SK-N-SH treated with all-trans-retinoic acid at 6 μM for 48 hours (cell line): ENCODE measurements at regions not wholly inside any gene's neighbourhood (a gene's known extent, or its start where the extent isn't known, plus 50 kb on each side); places are given as distances from the start of the nearest gene placed in this dataset.

Source experiments
- GLIS3 ChIP-seq: fragments of 250-450 bp; sonication (Bioruptor Pico); IDR thresholded peaks from 2 replicates; pipeline ENCODE4 v1.5.0; 2020; ENCODE audit warnings: mild to moderate bottlenecking, moderate library complexity
- ZC3H10 ChIP-seq: fragments of 250-450 bp; sonication (Bioruptor Pico); IDR thresholded peaks from 2 replicates; pipeline ENCODE4 v1.5.1; 2021; ENCODE audit warnings: mild to moderate bottlenecking, moderate library complexity
- ZFP3 ChIP-seq: fragments of 250-450 bp; sonication (Bioruptor Pico); IDR thresholded peaks from 2 replicates; pipeline ENCODE4 v1.5.0; 2020; ENCODE audit warnings: mild to moderate bottlenecking, moderate library complexity
- TF ChIP-seq, protein P1 (sequence below): fragments of 250-450 bp; sonication (Bioruptor Pico); IDR thresholded peaks from 2 replicates; pipeline ENCODE4 v1.8.0; 2020; ENCODE audit warnings: mild to moderate bottlenecking, moderate library complexity, borderline replicate concordance
- TF ChIP-seq, protein P2 (sequence below): fragments of 250-450 bp; sonication (Bioruptor Pico); IDR thresholded peaks from 2 replicates; pipeline ENCODE4 v1.5.0; 2020; ENCODE audit warnings: mild to moderate bottlenecking, moderate library complexity

GRCh38 chr4:14260591-14260990 is 633.1 kb upstream of the BOD1L1 start:
- TF ChIP-seq, protein P1, sequence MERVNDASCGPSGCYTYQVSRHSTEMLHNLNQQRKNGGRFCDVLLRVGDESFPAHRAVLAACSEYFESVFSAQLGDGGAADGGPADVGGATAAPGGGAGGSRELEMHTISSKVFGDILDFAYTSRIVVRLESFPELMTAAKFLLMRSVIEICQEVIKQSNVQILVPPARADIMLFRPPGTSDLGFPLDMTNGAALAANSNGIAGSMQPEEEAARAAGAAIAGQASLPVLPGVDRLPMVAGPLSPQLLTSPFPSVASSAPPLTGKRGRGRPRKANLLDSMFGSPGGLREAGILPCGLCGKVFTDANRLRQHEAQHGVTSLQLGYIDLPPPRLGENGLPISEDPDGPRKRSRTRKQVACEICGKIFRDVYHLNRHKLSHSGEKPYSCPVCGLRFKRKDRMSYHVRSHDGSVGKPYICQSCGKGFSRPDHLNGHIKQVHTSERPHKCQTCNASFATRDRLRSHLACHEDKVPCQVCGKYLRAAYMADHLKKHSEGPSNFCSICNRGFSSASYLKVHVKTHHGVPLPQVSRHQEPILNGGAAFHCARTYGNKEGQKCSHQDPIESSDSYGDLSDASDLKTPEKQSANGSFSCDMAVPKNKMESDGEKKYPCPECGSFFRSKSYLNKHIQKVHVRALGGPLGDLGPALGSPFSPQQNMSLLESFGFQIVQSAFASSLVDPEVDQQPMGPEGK (CRISPR knock-in tag): no peak
- TF ChIP-seq GLIS3 (CRISPR knock-in tag) (no peak), ZFP3 (CRISPR knock-in tag) (no peak), ZC3H10 (CRISPR knock-in tag) (no peak)
- TF ChIP-seq, protein P2, sequence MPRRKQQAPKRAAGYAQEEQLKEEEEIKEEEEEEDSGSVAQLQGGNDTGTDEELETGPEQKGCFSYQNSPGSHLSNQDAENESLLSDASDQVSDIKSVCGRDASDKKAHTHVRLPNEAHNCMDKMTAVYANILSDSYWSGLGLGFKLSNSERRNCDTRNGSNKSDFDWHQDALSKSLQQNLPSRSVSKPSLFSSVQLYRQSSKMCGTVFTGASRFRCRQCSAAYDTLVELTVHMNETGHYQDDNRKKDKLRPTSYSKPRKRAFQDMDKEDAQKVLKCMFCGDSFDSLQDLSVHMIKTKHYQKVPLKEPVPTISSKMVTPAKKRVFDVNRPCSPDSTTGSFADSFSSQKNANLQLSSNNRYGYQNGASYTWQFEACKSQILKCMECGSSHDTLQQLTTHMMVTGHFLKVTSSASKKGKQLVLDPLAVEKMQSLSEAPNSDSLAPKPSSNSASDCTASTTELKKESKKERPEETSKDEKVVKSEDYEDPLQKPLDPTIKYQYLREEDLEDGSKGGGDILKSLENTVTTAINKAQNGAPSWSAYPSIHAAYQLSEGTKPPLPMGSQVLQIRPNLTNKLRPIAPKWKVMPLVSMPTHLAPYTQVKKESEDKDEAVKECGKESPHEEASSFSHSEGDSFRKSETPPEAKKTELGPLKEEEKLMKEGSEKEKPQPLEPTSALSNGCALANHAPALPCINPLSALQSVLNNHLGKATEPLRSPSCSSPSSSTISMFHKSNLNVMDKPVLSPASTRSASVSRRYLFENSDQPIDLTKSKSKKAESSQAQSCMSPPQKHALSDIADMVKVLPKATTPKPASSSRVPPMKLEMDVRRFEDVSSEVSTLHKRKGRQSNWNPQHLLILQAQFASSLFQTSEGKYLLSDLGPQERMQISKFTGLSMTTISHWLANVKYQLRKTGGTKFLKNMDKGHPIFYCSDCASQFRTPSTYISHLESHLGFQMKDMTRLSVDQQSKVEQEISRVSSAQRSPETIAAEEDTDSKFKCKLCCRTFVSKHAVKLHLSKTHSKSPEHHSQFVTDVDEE: no peak
